Stimulated activated CD4-positive, alpha-beta T cell treated with anti-CD3 and anti-CD28 coated beads, Interleukin-15, amount 100 ng/mL, for 24 hours (primary cell): ENCODE measurements at regions not wholly inside any gene's neighbourhood (a gene's known extent, or its start where the extent isn't known, plus 50 kb on each side); places are given as distances from the start of the nearest gene placed in this dataset.

Source experiments
- DNase-seq: peaks from one replicate; pipeline ENCODE4 v3.0.0-alpha.2; 2020

DNA sequence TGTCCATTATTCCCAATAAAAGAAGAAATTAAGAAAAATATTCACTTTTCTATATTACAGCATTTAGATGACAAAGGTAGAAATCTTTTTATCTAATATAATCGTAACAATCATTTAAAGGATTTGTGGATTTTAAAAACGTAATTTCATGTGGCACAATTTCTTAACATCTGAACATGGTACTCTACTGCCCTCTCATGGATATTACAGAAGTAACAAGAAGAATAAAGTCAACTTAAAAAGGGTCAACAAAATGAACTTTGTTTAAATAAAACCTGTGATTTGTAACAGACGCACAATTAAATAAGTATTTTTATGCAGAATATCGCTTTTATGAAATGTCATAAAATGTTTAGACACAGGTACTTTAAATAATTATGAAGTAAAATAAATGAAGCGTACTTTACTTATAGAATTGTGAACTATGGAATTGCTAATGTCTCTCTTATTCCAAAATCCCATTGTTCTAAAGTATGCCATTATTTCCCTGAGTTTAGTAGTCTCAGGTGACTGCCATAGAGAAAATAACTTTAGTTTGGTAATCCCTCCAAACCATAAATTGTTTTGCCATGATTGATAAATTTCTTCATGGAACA lies 366.8 kb upstream of the ZNF385D start:
- no peak for DNase-seq

DNA sequence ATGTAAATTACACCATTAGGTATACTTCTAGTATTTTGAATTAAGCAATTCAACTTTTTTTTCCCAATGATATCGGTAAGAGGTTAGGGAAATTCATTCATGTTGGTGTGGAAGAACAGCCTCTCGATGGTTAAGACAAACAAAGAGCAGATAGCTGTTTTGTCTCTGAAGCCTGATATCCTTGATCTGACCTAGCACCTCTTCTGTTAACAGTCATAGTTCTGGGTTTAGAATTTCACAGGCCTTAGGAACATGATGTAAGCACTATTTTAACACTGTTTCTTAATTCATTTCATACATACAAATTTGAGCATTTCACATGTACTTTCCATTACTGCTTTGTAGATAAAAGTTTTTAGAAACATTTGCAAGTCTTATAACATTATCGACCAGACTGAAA lies 367.5 kb upstream of the ZNF385D start:
- no peak for DNase-seq

DNA sequence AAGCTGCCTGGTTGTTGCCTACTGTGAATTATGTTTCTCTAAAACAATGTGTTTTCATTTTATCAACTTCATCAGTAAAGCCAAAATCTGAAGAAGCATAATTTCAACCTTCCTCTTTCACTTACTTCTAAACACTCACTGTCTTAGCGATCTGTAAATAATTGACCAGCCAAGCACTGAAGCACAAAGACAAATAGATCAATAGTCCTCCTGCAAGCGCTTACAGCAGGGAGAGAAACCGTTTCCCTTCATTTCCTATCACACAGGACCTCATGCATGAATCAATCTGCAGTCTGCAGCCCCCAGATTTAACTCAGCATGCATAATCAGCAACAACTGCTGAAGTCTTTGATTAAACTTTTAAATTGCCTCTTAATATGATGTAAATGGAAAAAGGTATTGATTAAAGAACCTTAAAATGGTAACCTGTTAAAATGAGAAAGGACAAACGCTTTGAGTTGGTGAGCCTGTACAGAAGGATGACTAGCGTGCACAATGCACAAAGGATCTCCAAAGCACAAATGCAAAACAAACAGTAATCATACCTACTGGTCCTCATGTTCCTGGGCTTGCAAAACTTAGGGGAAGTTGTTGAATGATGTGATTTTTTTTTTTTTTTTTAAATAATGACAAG lies 370.2 kb upstream of the ZNF385D start:
- no peak for DNase-seq

DNA sequence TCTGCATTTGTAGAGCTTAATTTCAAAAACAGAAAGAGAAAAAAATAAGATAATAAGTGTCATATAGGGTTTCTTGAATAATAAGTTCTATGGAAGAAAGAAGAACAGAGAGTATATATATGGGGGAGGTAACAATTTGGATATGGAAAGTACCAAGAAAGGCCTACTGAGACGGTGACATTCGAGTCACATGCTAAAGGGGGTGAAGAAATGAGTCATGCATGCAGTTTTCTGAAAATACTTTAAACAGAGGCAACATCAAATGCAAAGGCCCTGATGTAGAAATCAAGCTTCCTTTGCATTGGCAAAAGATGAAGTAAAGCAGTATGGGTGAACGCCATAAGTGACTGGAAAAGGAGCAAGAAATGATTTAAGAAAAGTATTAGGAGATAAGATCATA lies 371.6 kb upstream of the ZNF385D start:
- DNase-seq = no peak

DNA sequence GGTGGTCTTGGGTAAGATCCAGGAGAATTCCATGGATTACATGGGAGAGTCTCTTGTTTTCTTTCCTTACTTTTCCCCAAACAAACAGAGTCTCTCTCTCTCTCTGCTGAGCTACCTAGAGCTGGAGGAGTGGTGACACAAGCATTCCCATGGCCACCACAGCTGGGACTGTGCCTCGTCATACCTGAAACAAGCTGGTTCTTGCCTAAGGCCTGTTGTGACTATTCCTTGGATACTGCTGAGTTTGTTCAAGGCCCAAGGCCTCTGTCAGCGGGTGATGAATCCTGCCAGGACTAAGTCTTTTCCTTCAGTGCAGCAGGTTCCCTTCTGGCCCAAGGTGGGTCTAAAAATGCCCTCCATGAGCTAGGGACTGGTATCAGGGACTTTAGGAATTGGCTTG lies 378.1 kb upstream of the ZNF385D start:
- DNase-seq = no peak

DNA sequence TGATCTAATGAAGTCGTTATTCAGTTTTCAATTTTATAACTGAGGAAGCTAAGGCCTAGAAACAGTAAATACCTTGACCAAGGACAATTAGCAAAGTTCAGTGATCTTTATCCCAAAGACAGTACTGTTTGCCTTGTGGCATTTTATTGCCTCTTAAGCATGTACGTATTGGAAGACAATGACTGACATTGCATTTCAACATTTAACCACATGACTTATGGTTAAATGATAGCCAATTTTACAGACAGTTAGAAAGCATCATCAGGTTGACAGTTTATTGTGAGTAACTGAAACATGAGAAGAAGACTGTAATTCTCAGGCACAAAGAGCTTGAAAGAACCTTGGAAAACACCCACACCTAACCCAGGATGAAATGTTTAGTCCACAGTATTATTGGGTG lies 390.8 kb upstream of the ZNF385D start:
- no peak for DNase-seq

DNA sequence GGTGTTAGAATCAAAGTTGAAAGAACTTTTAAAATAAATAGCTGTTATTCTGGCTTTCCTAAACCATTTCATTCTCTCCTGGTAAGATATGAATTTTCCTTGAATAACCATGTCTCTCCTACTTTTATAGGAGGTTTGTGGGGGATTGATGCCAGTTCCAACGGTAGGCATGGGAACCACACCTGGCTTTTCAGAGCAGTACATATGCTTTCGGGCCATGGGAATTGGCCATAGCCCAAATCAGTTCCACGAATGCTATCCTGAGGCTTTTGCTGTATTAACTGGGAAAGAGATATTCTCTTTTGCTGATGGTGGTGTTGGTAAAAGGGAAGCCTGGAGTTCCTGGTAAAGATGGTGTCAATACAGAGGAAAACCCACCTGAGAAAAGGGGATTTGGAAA lies 396.2 kb upstream of the ZNF385D start:
- DNase-seq = no peak

DNA sequence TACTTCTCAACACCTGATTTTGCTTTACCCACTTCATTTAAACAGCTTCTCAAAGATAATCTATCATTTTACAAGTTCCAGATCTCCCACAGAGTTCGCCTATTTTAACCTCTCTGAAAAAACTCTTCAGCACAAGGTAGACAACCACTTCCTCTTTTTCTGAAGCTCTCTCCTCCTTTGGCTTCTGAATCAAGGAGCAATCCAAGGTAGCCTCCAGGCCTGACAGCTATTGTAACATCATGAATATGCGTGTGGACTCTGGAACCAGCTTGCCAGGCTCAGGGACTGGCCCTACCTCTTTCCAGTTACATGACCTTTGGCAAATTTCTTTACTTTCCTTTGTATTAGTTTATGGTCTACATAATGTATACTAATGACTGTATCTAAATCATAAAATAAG lies 405.9 kb upstream of the ZNF385D start:
- DNase-seq = no peak

DNA sequence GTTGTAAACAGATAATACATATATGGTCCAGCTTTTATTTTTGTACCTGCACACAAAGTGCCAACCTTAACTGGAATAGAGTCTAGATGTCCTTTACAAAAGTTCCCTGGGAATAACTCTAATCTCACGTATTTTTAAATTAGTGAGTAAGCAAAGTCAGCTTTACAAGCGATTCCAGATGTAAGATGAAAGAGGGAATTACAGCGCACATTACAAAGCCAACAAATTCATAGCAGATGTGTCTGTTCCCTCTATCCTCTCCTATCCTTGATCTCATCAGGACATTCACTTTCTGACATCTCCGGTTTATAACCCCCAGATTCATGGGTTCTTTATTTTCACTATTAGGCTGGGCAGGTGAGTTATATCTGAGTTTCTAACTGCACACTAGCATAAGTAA lies 406.8 kb upstream of the ZNF385D start:
- DNase-seq = no peak

DNA sequence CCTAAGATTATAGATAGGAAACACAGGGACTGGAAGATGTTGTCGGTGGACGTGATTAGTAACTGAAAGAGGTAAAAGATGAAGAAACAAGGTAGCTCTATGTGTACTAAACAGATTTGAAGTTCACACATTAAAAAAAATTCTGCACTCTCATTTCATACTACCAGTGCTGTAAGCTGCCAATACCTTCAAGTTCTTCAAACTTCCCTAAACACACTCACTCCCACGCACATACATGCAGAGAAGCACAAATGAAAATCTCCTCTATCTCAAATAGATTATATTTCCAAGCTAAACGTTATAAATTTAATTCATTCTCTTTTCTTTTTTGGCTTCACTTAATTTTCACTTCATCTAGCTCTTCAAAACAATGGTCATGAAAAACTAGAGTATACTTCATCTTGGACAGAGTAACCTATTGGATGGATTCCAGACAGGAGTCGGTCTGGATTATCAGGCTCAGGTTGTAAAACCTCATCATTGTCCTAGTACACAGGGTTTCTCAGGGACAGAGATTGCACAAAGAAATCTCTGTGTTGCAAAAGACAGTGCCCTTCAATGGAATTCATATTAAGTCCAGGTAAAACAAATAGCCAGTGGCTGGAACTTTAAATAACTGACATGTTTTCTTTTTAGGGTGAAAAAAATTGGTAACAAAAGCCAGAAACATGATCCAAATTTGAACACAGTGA lies 408.1 kb upstream of the ZNF385D start:
- no peak for DNase-seq

DNA sequence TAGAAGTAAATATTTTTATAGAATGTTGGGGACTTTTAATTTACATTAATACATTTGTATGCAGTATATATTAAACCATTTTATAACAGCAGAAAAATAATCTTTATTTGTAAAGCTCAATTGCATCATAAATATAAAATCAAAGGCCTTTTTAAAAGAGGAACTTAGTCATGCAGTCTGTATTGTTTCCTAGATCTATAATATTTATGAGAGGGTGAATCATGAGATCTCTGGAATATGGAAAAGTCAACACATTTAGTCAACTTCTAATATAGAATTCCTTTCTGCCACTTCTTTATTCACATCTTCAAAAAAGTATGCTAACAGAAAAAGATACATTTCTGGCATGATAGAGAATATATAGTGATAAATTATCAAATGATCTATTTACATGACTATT lies 410.3 kb upstream of the ZNF385D start:
- DNase-seq = no peak

DNA sequence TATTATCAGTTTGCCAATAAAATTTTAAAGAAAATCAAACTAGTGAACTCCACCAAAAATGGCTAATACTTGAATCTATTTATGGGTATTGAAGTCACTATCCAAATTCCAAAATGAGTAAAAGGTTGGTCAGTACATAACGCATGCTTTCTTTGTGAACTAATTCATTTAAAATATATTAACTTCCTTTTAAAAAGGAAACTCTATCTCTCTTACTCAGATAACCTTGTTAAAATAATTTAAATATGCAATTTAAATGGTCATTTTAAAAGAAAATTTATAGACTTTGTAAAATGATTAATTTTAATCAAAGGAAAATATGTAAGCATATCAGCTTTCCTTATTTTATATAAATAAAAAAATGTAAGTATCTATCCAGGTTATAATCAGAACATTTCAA lies 419.4 kb upstream of the ZNF385D start:
- no peak for DNase-seq

DNA sequence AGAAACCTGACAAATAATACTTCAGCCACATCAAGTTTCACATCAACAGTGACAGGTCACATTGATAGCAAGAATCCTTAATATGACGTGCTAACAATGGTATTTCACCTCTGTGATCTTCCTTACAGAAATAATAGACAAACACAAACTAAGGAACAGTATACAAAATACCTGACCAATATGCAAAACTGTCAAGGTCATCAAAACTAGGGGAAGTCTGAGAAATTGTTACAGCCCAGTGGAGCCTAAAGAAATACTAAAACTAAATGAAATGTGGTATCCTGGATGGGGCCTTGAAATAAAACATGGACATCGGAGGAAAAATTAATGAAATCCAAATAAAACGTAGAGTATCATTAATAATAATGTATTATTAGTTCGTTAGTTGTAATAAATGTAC lies 422.0 kb upstream of the ZNF385D start:
- no peak for DNase-seq

DNA sequence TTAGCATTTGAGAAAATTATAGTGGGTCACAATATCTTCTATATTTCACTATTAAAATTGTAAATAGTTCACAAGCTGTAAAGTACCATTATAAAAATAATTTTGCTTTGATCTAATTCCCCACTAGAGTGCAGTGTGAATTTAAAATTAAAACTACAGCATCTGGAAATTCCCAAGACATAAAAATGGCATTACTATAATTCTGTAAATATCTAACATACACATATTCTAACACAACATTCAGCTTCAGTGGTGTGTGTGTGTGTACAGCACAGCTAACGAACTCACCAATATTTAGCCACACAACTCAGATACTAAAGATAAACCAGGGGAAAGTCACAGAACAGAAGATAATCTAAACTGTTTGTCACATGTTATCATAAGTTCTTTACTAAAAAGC lies 424.9 kb upstream of the ZNF385D start:
- DNase-seq = no peak

DNA sequence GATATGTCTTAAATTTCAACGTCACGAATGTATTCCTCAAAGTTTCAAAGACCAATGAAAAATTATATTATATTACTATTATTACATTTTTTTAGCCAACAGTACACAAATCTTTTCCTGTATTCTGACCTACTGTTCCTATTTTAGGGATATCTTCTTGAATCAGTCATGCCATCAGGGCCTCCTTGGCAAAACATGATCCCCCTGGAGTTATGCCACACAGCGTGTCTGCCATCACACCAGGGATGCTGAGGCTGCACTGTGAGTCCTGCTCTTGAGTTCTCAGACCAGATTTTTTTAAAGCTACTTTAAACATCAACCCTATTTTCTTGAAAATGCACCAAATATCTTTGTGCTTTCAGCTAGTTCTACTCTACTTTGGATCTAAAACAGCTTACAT lies 425.9 kb upstream of the ZNF385D start:
- no peak for DNase-seq

DNA sequence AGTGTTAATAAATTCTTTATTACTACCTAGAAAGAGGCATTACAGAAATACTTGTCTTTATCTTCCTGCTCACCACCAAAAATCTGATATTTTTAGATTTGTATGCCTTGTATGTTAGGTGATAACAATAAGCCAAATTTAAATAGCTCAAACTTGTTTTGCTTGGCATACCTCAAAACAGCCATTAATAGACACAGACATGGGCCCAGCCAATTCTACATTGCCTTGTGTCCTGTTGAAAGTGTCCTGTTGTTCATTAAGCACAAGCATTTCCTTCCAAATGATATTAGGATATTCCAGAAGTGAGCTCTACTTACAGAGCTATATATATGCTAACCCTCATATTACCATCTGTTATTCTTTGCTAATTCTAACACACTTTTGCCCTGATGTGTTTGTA lies 438.6 kb upstream of the ZNF385D start:
- DNase-seq = no peak

DNA sequence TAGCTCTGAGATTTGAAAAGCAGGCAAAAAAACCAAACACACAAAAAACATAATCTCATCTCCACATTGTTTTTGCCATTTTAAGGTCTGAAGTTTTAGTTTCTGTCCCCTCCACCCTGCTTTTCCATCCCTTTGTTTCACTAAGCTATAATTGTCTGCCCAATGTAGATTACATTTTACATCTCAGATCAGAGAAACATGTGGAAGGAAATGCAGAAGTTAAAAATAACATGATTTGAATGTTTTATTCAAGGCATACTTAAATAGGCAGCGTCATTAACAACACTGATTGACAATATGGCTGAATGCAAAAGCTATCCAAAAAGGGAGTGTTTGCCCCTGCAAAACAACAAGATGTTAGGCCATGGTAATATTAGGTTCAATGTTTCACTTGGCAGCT lies 448.1 kb upstream of the ZNF385D start:
- DNase-seq = no peak

DNA sequence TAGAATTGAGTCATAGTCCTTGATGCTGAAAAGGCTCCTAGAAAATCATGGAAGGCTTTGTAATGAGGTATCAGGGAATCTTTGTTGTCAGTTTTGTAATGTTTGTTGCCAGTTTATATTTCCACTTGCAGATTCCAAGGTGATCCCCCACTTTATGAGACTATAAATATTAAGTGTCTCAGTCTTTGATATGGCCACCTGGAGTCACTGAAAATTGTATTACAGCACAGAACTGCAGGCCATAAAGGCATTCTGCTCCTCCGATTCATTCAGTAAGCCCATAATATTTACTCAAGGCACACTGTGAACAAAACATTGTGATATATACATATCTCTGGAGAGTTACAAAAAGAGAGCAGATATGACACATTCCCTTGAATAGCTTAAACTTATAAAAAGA lies 457.8 kb upstream of the ZNF385D start:
- no peak for DNase-seq

DNA sequence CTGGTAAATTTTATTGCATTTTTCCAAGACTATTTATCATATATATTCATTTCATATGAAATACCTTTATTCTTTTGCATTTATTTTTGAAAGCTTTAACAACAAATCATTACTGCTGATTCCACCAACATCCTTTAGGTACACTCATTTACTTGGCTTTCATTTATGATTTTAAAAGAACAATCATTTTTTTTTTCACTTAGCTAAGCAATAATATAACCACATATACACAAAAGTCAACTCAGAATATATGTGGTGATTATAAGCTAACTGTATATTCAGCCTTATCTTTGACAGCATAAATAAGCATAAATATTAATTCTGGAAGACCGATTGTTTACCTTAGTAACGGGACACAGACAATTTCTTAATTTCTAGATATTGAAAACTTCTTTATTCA lies 458.6 kb upstream of the ZNF385D start:
- DNase-seq = no peak

DNA sequence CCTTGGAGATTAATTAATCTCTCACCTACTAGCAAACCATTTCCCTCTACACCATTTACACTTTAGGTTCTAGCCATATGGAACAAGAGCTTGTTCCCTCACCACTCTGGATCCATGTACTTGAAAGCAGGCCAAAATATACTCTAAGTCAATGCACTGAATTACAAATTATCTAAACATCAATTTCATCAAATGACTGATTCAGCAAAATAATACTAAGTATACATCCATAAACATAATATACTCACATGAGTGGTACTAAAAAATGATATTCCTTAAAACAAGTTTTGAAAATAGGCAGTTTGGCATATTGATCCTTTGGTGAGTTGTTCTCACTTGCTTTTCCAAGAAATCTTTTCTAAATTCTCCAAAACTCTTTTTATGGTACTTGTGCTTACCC lies 459.7 kb upstream of the ZNF385D start:
- no peak for DNase-seq

DNA sequence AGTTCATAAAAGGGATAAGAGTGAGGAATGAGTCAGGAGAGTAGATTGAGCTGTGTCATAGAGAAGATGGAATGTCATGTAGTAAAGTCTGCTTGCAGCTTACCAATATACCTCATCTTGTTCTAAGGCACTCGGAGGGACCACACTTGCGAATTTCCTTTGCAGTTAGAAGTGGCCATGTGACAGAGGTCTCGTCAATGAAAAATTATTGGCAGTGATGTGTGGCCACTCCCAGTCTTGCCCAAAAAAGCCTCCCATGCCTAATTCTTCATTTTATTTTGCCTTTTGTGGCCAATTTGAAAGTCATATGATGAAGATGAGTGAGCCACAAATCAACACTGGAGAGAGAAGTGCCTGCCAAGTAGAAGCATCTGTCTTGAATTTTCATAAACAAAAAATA lies 465.6 kb upstream of the ZNF385D start:
- no peak for DNase-seq

DNA sequence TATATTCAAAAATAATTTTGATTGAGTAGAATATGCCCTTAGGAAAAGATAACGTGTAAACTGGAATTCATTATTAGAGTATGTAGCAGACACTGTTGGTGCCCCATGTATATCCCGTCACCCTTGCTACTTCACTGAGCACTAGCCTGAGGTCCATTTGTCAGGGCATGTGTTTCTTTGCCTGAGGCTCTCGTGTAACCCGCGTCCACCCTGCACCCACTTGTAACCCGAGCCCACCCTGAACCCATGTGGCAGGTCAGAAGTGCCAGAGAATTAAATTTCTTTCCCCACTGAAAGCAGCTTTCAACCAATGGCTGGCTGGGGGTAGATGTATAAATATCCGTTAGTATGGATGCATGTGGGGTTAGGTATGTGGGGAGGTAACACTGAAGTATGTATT lies 474.2 kb upstream of the ZNF385D start:
- no peak for DNase-seq

DNA sequence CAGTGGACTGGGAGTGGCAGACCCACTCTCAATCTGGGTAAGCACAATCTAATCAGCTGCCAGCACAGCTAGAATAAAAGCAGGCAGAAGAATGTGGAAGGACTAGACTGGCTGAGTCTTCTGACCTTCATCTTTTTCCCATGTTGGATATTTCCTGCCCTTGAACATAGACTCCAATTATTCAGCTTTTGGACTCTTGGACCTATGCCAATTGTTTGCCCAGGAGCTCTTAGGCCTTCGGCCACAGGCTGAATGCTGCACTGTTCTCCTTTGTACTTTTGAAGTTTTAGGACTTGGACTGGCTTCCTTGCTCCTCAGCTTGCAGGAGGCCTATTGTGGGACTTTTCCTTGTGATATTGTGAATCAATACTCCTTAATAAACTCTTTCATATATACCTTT lies 477.7 kb upstream of the ZNF385D start:
- no peak for DNase-seq

DNA sequence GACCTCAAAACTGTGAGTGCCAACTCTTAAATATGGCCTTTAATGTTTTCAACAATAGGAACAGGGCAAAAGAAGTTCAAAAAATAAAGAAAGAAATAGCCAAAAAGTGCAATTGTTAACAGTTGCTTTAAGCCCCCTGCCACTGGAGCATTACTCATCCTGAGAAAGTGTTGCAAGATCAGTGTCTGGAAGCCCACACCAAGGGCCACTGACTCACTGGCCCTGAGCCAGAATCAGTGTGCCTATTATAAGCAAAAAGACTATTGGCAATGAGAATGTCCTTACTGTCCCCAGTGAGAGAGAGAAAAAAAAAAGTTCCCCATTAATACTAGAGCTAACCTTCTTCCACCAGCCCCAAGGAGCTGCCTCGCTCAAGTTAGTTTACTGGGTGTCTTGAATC lies 480.1 kb upstream of the ZNF385D start:
- no peak for DNase-seq
